Activated CD8-positive, alpha-beta memory T cell treated with anti-CD3 and anti-CD28 coated beads for 36 hours (primary cell): ENCODE measurements at regions not wholly inside any gene's neighbourhood (a gene's known extent, or its start where the extent isn't known, plus 50 kb on each side); places are given as distances from the start of the nearest gene placed in this dataset.

ENCODE experiments used
- CTCF ChIA-PET: fragments of 350-600 bp; sonication (Branson Sonifier 250); formaldehyde crosslinking; loops from one replicate; lab custom pipeline; 2021; ENCODE audit warnings: antibody characterized with exemption; lab: Charles Lee
- POLR2A ChIA-PET: fragments of 350-600 bp; sonication (Branson Sonifier 250); formaldehyde crosslinking; loops from one replicate; lab custom pipeline; 2021; ENCODE audit warnings: antibody characterized with exemption; lab: Charles Lee

DNA sequence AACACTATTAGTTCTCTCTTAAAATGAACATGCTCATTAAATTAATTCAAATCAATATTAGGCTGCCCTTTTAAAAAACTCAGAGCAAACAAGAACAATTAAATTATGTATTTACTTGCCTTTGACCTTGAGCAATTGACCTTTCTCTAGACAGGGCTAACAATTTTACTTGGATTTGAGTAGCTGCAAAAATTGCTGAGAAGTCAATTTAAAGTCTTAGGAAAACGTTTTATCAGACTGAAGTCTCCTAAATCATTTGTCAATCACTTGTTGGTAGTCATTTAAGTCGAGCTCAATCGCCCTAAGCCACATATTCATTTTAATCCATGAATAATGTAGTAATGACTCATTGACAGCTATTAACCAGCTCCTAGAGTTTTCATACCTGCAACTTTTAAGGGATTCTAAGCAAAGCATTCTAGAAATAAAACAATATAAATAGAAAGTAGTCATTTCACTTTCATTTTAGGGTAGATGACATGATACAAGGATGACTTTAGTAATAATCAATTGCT lies 84.9 kb upstream of the SEC61G start:
- POLR2A ChIA-PET: no interaction called here

DNA sequence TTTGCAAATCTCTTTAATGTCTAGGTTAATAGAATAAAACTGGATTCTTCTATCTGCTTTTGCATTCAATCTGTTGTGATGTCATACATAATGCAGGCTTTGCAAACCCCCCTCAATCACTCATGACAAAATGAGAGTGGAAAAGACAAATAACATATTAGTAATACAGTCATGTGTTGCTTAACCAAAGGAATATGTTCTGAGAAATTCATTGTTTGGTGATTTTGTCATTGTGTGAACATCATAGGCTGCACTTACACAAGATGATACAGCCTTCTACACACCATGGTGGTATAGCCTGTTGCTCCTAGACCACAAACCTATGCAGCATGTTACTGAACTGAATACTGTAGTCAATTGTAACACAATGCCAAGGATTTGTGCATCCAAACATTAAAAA lies 87.3 kb upstream of the SEC61G start:
- POLR2A ChIA-PET: no interaction called here
- CTCF ChIA-PET: no interaction called here

More for the DNA sequence above, 84.9 kb upstream of the SEC61G start:
- CTCF ChIA-PET: no interaction called here

DNA sequence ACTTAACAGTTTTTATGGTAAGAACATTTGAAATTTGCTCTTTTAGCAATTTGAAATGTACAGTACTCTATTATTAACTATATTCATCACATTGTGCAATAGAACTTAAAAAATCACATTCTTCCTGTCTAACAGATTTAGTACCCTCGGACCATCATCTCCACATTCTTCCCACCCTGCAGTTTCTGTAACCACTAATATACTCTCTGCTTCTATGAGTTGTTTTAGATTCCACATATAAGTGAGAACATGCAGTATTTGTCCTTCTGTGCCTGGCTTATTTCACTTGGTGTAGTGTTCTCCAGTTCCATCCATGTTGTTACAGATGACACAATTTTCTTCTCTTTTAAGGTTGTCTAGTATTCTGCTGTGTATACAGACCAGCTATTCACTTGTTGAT lies 88.9 kb upstream of the SEC61G start:
- CTCF ChIA-PET: no interaction called here
- POLR2A ChIA-PET: no interaction called here

DNA sequence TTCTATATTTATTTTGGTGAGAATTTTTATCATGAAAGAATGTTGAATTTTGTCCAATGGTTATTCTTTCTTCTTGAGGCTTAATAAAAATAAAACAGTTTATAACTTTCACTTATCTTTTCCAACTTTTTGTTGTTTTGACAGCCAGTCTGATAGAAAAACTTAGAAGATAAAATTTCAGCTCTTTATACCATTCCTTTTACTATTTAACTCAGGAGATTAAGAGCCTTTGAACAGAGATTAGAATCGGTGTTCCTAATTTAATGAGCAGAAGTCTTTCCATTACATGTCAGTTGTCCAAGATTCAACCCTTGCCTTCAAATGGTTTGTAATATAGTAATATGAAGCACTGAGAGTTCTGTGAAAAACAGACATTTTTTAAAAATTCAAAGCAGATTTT lies 97.8 kb upstream of the SEC61G start:
- ChIA-PET CTCF (no interaction called here), POLR2A (no interaction called here)

DNA sequence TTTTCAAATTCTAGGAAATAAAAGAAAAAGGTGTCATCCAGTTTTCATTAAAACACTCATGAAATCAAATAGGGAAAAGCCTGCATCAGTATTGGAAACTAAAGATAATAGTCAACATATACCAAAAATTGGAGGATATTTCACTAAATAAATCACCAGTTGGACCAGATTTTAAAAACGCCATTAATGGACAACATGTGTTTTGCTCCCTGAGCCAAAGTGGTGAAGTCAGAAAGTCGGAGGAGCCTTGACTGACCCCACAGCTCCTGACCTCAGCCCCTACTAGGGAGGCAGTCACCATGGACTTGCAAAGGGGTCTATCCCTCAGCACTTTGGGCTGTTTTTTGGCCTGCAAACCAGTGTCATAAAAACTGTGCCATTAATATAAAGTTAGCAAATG lies 98.3 kb upstream of the SEC61G start:
- POLR2A ChIA-PET: no interaction called here

DNA sequence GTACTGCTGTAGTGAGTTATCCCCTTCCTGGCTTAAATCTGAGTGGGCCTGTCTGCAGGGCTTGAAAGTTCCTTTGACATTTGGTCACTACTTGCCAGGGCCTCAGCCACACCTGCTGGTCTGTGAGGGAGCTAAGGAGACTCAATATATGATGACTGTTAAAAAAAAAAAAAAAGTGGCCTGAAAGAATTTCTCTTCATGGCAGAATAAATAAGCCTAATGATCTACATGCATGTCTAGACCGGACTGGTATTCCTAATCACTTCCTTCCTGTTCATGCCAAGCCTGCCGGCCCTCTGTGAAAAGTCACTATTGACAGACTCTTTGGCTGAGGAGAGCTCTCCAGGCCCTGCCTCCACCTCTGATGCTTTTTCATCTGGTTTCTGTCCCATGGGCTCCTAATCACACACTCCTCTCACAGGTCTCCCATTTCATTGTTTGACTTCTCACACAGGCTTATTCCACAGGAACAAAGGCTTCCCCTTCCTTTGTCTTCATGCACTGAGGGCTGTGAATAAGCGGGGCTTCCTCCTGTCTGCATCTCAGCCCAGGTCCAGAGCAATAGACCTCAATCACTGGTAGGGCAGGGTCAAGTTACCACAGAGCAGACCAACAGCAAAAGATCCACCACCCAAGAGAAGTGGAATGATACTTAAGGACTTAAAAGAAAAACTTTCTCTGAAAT lies 99.1 kb upstream of the SEC61G start:
- CTCF ChIA-PET: no interaction called here
- POLR2A ChIA-PET: no interaction called here

More for the DNA sequence above, 98.3 kb upstream of the SEC61G start:
- CTCF ChIA-PET: no interaction called here

DNA sequence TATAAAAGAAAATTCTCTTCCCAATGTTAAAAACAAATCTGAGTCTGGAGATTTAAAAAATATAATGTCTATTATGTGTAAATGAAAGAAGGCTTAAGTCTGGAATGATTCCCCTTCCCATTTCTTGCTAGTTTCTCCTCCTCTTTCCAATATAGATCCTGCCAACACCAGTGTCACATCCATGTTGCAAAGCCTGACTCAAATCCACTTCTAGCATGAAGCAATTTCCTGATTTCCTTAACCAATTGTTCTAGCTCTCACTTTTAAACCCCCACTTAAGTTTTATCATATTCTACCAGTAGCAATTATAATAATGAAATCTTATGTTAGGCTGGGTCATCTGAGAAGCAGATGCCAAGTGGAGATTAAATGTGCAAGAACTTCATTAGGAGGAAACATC lies 100.1 kb upstream of the SEC61G start:
- CTCF ChIA-PET: no interaction called here
- POLR2A ChIA-PET: interaction anchor here (0.5 kb wide), 1 partner anchor 428 kb away, joined by 4 read pairs; no protein-coding TSS in a partner anchor

DNA sequence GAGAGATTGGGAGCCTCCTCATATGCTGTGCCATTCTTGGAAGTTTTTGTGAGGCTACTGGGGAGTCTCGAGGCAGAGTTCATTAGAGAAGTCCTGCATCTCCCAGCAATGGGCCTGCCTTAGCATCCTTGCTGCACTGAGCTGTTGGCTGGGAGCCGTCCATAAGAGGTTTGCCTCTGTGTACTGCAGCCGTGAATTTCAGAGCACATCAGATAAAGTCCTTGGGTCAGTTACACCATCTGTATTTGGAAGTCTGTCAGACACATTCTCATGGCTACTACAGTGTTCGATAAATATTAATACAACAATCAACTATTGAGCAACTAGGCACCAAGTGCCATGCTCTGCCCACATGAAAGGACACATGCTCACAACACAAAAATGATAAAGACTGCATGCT lies 100.5 kb upstream of the SEC61G start:
- ChIA-PET POLR2A (no interaction called here), CTCF (no interaction called here)

DNA sequence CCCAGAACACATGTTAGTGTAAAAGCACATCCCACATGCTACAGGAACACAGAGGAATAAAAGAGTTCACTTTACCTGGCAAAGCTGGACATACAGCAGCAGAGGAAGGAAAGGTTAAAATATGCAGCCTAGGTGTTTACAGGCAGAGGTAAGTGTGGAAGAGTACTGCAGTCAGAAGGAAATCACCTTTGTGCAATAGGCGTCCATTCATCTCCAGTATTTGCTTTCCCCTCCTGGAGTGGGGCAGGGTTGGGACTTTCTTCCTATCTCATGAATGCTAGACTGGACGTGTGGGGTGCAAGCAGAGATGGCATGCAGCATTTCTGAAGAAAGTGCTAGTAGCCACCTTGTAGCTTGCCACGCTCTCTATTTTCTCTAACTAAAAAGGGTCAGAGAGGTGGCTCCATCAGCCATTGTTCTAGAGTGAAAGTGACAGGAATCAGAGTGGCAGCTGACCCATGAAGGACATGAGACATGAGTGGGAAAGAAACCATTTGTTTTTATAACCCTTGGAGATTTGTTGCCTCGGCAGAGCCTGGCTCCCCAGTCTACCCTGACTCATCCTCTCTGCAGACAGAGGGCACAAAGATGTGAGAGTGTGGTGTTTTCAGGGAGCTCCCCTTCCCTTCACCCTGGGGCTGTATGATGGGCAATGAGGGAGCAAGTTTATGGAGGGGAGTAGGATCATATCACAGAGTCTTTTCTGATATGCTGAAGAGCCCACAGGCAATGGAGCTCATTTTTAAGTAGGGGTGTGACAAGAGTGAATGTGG lies 101.2 kb upstream of the SEC61G start:
- POLR2A ChIA-PET: no interaction called here

DNA sequence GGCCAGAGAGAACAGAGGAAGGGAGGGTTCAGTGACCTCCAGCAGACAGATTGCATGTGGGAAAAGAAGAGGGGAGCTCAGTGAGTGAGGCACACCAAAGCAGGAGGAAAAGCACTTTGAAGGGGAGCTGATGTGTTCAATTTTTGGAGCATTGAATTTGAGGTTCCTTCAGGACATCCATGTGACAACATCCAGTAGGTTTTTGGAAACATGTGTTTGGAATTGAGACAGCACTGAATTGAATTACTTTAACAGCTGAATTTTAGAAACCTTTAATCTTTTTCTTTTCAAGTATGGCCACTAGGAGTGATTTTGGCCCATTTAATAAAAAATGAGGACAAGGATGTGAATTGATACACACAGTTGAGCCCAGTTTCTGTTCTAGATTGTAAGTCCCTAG lies 101.8 kb upstream of the SEC61G start:
- CTCF ChIA-PET: no interaction called here
- POLR2A ChIA-PET: interaction anchor here (0.6 kb wide), 1 partner anchor 39 kb away, joined by 8 read pairs; no protein-coding TSS in a partner anchor

More for the DNA sequence above, 101.2 kb upstream of the SEC61G start:
- CTCF ChIA-PET: no interaction called here

DNA sequence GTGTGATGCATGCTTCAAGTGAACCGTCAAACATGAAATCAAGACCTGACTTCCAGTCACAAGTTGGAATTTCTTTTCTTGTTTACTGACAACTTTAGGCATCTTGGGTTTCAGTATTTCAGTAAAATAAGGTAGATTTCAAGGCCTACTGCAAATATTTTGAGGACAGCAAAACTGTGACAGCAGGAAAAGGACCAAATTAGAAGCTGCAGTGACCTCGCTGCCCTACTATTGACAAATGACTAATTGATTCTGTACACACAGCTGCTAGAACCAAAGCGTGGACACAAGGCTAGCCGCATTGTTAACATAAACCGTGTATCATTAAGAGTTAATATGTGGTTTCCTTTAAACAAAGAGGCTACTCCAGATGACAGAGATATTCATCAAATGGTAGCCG lies 105.7 kb upstream of the SEC61G start:
- ChIA-PET CTCF (no interaction called here), POLR2A (no interaction called here)

DNA sequence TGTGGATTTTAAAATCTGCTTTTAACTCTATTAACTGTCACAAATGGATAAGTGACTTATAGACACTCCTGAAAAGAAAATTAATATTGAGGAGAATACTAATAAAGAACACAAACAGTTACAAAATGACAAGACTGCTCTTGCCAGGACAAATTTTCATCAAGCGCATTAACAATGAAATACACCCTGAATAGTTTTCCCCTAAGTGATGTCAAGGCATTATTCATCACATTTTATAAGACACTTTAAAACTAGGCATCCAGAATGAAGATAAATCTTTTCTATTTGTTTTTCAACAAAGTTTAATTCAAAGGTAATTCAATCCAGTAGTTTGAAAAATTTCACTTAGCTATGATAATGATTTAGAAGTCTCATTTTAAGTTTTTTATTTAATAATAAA lies 110.5 kb upstream of the SEC61G start:
- ChIA-PET CTCF (no interaction called here), POLR2A (no interaction called here)

DNA sequence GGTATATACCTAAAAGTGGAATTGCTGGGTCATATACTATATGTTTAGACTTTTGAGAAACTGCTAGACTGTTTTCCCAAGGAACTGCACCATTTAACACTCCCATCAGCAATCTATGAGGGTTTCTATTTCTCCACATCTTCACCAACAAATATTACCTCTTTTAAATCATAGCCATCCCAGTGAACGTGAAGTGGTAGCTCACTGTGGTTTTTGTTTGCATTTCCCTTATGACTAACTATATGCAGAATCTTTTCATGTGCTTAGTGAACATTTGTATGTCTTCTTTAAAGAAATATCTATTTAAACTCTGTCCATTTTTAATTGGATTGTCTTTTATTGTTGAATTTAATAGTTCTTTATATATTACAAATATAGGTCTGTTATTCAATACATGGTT lies 115.8 kb upstream of the SEC61G start:
- POLR2A ChIA-PET: no interaction called here
- CTCF ChIA-PET: no interaction called here

DNA sequence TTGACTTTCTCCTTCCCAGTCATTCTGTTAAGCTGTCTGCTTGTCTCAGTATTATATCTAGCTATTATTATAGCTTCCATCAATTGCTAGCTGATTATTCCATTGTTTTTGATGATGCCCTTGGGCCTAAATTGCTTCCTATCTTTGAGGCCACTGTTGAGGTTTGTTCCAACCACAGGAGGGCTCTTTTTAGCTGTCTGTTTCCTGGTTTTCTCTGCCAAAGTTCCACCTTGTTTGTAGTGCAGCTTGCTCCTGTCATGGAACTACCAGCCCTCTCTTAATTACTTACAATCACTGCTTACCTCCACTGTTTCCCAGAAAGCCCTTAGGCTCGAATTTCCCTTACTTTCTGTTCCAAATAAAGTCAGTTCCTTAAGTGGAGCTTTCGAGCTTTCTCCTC lies 118.7 kb upstream of the SEC61G start:
- ChIA-PET POLR2A (no interaction called here), CTCF (interaction anchor here (1.5 kb wide), 1 partner anchor 377 kb away, joined by 3 read pairs; no protein-coding TSS in a partner anchor)

DNA sequence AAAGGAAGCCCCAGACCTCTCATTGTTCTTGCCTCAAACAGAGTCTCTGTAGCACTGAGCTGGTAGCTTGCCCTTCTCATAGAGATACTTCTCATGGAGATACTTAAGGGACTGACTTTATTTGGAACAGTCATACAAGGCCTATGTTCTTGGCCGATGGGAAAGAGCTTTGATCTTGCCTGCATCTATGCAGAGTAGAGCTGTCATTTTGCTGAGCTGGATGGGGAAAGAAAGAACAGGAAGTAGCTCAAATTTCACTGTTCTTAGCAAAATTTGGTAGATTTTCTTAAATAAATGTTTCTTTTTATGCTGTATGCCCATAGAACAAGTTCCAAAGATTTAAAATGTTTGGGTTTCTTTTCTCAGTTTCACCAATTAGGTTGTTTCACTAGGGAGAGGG lies 119.3 kb upstream of the SEC61G start:
- CTCF ChIA-PET: interaction anchor here (1.5 kb wide), 1 partner anchor 376 kb away, joined by 3 read pairs; no protein-coding TSS in a partner anchor
- POLR2A ChIA-PET: no interaction called here

DNA sequence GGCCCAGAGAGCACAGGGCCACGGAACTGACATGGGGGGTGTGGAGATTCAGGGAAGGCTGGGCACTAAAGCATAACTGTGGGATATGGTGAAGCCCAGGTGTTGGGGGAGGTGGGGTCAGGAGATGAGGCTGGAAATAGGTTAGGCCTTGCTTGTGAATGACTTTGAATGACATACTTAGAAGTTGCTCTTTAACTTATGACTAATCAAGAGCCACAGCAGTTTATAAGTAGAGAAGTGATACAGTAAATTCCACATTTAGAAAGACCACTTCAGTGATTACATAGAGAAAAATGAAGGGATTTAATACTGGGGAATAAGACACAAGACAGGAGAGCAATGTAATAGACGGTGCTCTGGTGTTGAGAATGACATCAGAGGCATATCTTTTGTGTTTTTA lies 120.8 kb upstream of the SEC61G start:
- CTCF ChIA-PET: no interaction called here
- POLR2A ChIA-PET: no interaction called here

DNA sequence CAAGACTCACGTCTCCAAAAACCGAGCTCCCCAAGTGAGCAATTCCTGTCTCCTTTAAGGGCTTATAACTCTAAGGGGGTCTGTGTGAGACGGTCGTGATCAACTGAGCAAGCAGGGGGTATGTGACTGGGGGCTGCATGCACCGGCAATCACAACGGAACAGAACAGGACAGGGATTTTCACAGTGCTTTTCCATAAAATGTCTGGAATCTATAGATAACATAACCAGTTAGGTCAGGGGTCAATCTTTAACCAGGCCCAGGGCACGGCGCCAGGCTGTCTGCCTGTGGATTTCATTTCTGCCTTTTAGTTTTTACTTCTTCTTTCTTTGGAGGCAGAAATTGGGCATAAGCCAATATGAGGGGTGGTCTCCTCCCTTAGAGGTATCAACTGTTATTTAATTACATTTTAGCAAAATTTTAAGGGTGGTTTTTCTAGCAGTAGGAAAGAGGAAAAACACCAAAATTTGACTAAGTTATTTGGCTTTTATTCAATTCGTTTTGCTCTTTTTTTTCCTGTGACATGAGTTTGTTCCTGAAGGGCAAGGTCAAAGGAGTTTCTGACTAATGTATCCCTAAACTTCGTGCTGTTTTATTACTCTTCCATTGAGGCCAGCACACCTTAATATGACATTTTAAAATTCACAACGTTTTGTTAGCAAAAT lies 121.4 kb upstream of the SEC61G start:
- CTCF ChIA-PET: no interaction called here
- POLR2A ChIA-PET: no interaction called here

DNA sequence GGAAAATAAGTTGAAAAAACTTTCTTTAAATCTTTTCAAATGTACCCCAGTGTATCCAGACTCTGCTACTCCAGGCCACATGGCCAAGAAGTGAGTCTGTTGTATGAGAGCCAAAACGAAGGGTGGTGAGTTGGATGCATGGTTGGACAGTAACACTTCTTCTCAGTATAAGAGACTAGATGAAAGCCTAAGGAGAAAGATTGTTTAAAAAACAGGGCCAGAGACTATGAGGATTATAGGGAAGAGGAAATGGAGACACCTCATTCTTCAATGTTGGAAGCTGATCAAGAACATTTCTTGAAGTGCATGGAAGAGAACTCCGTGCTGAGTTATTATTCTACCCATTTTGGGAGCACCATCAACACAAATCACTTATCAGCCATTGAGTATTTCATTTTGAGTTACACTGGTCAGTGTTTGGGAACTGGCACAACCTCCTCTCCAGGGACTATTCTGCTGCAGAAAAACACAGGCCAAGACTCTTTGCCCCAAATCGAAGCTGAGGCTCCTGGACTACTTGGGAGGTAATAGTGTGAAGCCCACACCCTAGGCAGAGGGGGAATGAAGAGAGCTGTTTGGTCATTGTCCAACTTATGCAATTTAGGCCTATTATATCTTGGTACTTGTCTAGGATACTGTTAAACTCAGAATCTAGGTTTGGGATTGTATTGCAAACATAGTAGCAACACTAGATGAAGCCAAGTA lies 123.0 kb upstream of the SEC61G start:
- ChIA-PET POLR2A (no interaction called here), CTCF (no interaction called here)

DNA sequence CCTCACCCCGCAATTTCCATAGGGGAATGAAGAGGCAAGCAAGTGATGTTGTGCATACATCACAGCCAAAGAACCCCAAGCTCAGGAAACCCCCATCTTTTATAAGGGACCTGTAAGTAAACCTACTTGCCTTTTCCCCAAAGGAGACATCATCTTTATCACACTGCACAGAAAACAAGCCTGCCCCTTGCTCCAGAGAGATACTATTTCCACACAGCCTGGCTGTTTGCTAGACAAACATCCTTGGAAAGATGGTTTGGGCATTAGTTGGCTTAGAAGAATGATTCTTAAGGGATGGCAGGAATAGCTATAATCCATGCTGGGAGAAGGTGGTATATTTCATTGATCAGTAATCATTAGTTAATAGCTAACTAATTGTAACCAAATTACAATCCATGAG lies 123.7 kb upstream of the SEC61G start:
- CTCF ChIA-PET: no interaction called here
- POLR2A ChIA-PET: no interaction called here

DNA sequence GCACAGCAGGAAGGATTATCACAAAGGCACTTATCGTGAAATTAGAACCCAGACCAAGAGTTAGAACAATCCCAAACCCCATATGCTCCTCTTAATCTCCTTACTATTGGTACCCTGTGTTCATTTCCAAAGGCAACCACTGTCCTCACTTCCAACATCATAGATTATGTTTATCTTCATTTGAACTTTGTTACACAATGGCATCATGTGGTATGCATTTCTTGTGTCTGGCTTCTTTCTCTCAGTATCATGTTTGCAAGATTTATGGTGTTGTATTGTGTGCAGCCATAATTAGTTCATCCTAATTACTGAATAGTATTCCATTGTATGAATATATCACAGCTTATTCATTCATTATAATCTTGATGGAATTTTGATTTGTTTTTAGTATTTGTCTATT lies 124.6 kb upstream of the SEC61G start:
- POLR2A ChIA-PET: no interaction called here
- CTCF ChIA-PET: no interaction called here
